A673 (cell line): ENCODE measurements at regions not wholly inside any gene's neighbourhood (a gene's known extent, or its start where the extent isn't known, plus 50 kb on each side); places are given as distances from the start of the nearest gene placed in this dataset.

Experiments used
- CTCF ChIP-seq: fragments of 300-800, 200-600 bp; sonication (generic); conservative IDR thresholded peaks from 2 replicates; pipeline ENCODE4 v1.5.1; 2017; ENCODE audit warnings: low read depth, mild to moderate bottlenecking, antibody characterized with exemption, low read length, moderate library complexity, mixed read lengths
- EZH2 ChIP-seq: fragments of 200-600 bp; sonication (generic); IDR thresholded peaks from 2 replicates; pipeline ENCODE4 v1.6.1; 2017; ENCODE audit warnings: borderline replicate concordance, low read depth, mild to moderate bottlenecking, mixed read lengths, antibody characterized with exemption, low read length; ENCODE audit not compliant: poor library complexity, severe bottlenecking

- TF ChIP-seq CTCF: peak; percentile 74
- no peak for TF ChIP-seq EZH2
Observed at GRCh38 chr19:32287811-32288227, 57.6 kb upstream of the ZNF507 start.
